C4-2B (cell line): ENCODE measurements at regions not wholly inside any gene's neighbourhood (a gene's known extent, or its start where the extent isn't known, plus 50 kb on each side); places are given as distances from the start of the nearest gene placed in this dataset.

ENCODE experiments used
- CTCF ChIP-seq: fragments of 450-650 bp; conservative IDR thresholded peaks from 2 replicates; pipeline ENCODE4 v1.5.1; 2017; ENCODE audit warnings: mild to moderate bottlenecking
- ZFX ChIP-seq: fragments of 450-650 bp; IDR thresholded peaks from 2 replicates; pipeline ENCODE4 v1.6.1; 2017

DNA sequence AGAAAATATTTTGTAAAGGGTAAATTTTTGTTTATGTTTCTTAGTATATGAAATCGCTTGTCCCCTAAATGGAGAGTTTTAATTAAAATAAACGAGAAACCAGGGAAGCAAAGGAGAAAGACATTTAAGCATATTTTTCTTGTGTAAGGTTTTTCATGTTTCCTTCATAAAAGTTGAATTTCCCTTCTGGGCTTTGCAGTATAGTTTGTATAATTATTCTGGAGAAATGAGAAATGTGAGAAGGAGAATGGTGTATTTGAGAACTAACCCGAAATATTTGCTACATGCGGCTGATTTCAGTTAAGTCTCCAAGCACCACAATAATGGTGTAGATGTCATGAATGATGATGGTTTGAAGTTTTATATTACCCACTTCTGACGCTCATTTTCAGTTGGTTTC lies 307.7 kb upstream of the SEL1L start:
- TF ChIP-seq CTCF (no peak), ZFX (no peak)
